GM12878 (cell line): ENCODE measurements at regions not wholly inside any gene's neighbourhood (a gene's known extent, or its start where the extent isn't known, plus 50 kb on each side); places are given as distances from the start of the nearest gene placed in this dataset.

Source experiments
- ATAC-seq: fragments of 200-7000 bp; cut with Tn5 transposase; 3 replicates; pipeline ENCODE4 v1.9.1; 2020; ENCODE audit warnings: mild to moderate bottlenecking, moderate library complexity
- BruUV-seq: library from RNA; stranded (reverse); fragments of 400-500 nt; replicated peaks from 2 replicates; lab custom pipeline; 2021; lab: Mats Ljungman, UMichigan
- CTCF ChIA-PET: fragments of 300-600 bp; sonication (Branson Sonifier 250); formaldehyde crosslinking; extraction: SDS; loops from one replicate; lab custom pipeline; 2021; ENCODE audit warnings: inconsistent platforms; lab: Yijun Ruan, JAX
- POLR2A ChIA-PET: fragments of 350-600 bp; formaldehyde crosslinking; extraction: SDS; loops from one replicate; lab custom pipeline; 2021; ENCODE audit warnings: inconsistent platforms; lab: Charles Lee
- RAD21 ChIA-PET: fragments of 300-600 bp; sonication (Branson Sonifier 250); formaldehyde crosslinking; loops from one replicate; lab custom pipeline; 2023; ENCODE audit warnings: antibody characterized with exemption; ENCODE audit not compliant: unreplicated experiment; lab: Charles Lee
- SMC1A ChIA-PET: fragments of 300-600 bp; sonication (Branson Sonifier 250); formaldehyde crosslinking; loops from one replicate; lab custom pipeline; 2023; ENCODE audit not compliant: unreplicated experiment, uncharacterized antibody; lab: Charles Lee
- DNase-seq: peaks from one replicate; pipeline ENCODE4 v3.0.0-alpha.2; 2011; ENCODE audit warnings: low read depth, low spot score
- FAIRE-seq: peaks from 3 replicates; lab custom pipeline; 2011; peaks lifted over from hg19 to GRCh38; lab: Jason Lieb, UNC
- H2AFZ ChIP-seq: 2 replicates; pipeline ENCODE4 v1.6.0; 2011; ENCODE audit warnings: low read depth, low read length, control low read depth; ENCODE audit not compliant: control insufficient read depth
- H3K27ac ChIP-seq: 2 replicates; pipeline ENCODE4 v1.5.1; 2011; ENCODE audit warnings: control low read depth; ENCODE audit not compliant: control insufficient read depth, insufficient read depth
- H3K27me3 ChIP-seq, 2 experiments: replicated peaks in 1 of 2; 2 replicates each; pipeline versions ENCODE4 v1.6.0 to v1.6.1; 2011; ENCODE audit warnings: low read length in 1 of 2; ENCODE audit not compliant: control insufficient read depth in 2 of 2, insufficient read depth in 2 of 2
- H3K36me3 ChIP-seq, 2 experiments: 2 replicates each; pipeline ENCODE4 v1.5.1; 2011; ENCODE audit warnings: low read length in 1 of 2; ENCODE audit not compliant: control insufficient read depth in 2 of 2, insufficient read depth in 2 of 2
- H3K4me1 ChIP-seq: 2 replicates; pipeline ENCODE4 v1.6.1; 2011; ENCODE audit warnings: mild to moderate bottlenecking, low read length, moderate library complexity, mixed read lengths; ENCODE audit not compliant: control insufficient read depth, insufficient read depth
- H3K4me2 ChIP-seq: 2 replicates; pipeline ENCODE4 v1.6.0; 2011; ENCODE audit warnings: control low read depth; ENCODE audit not compliant: control insufficient read depth, insufficient read depth
- H3K4me3 ChIP-seq: fragments of 200-600 bp; sonication (generic); 2 replicates; pipeline ENCODE4 v1.5.1; 2016
- H3K79me2 ChIP-seq: 2 replicates; pipeline ENCODE4 v1.6.0; 2011; ENCODE audit warnings: low read length; ENCODE audit not compliant: control insufficient read depth, insufficient read depth
- H3K9ac ChIP-seq: 2 replicates; pipeline ENCODE4 v1.8.0; 2011; ENCODE audit warnings: low read length, control low read depth, mixed read lengths; ENCODE audit not compliant: control insufficient read depth, insufficient read depth
- H3K9me3 ChIP-seq: replicated peaks from 3 replicates; pipeline ENCODE4 v1.5.1; 2011; ENCODE audit warnings: mild to moderate bottlenecking, low read length; ENCODE audit not compliant: control insufficient read depth, insufficient read depth
- H4K20me1 ChIP-seq: 2 replicates; pipeline ENCODE4 v1.6.0; 2011; ENCODE audit not compliant: control insufficient read depth, insufficient read depth
- BCL11A ChIP-seq: IDR thresholded peaks from 2 replicates; pipeline ENCODE4 v1.6.1; 2011; ENCODE audit warnings: low read depth, low read length
- CTCF ChIP-seq, 3 experiments: IDR thresholded peaks in 2 of 3; conservative IDR thresholded peaks in 1 of 3; 2 replicates each; pipeline ENCODE4 v1.5.1; 2011; ENCODE audit warnings: low read depth in 3 of 3, low read length in 3 of 3, mild to moderate bottlenecking in 3 of 3, control low read depth in 2 of 3, moderate library complexity in 2 of 3, inconsistent platforms in 1 of 3, mixed read lengths in 1 of 3; ENCODE audit not compliant: control insufficient read depth in 2 of 3, insufficient read depth in 1 of 3; ENCODE audit errors: extremely low read depth in 1 of 3
- DPF2 ChIP-seq: fragments of 450-650 bp; IDR thresholded peaks from 2 replicates; pipeline ENCODE4 v1.6.1; 2017; ENCODE audit warnings: mild to moderate bottlenecking
- E4F1 ChIP-seq: fragments of 450-650 bp; IDR thresholded peaks from 2 replicates; pipeline ENCODE4 v1.6.1; 2018; ENCODE audit warnings: borderline replicate concordance, mild to moderate bottlenecking; ENCODE audit not compliant: partially characterized antibody
- KAT2A ChIP-seq: conservative IDR thresholded peaks from 2 replicates; pipeline ENCODE4 v1.6.1; 2011; ENCODE audit warnings: low read depth, low read length; ENCODE audit not compliant: control insufficient read depth
- RAD21 ChIP-seq: IDR thresholded peaks from 2 replicates; pipeline ENCODE4 v1.6.1; 2011; ENCODE audit warnings: mild to moderate bottlenecking, low read depth, low read length, moderate library complexity; ENCODE audit not compliant: insufficient read depth
- SMAD5 ChIP-seq: IDR thresholded peaks from 2 replicates; pipeline ENCODE4 v1.6.1; 2016; ENCODE audit warnings: antibody characterized with exemption, low read depth
- SMC3 ChIP-seq: IDR thresholded peaks from 2 replicates; pipeline ENCODE4 v1.6.1; 2011; ENCODE audit warnings: low read length, improper control_type of control experiment, borderline replicate concordance
- SREBF2 ChIP-seq: IDR thresholded peaks from 2 replicates; pipeline ENCODE4 v1.6.1; 2012; ENCODE audit warnings: mild to moderate bottlenecking, low read length
- YY1 ChIP-seq: IDR thresholded peaks from 2 replicates; pipeline ENCODE4 v1.6.1; 2011; ENCODE audit warnings: low read depth, mild to moderate bottlenecking, low read length
- ZNF384 ChIP-seq: IDR thresholded peaks from 2 replicates; pipeline ENCODE4 v1.6.1; 2012; ENCODE audit warnings: low read depth, mild to moderate bottlenecking, low read length, improper control_type of control experiment, borderline replicate concordance
- WGBS: methylation state at CpG from one replicate; pipeline ENCODE4 v1.1.6; 2016; ENCODE audit warnings: low lambda C conversion rate; ENCODE audit not compliant: insufficient replicate concordance, insufficient coverage; ENCODE audit errors: missing lambda C conversion rate; 5-methylcytosine and 5-hydroxymethylcytosine counted together
- in situ Hi-C: fragments of 300-500 bp; cut with MboI; formaldehyde crosslinking; loops from 9 replicates; pipeline ENCODE4 v1.14.3; 2018; ENCODE audit warnings: mixed read lengths
- intact Hi-C: fragments of 100-400 bp; cut with micrococcal nuclease; formaldehyde crosslinking; loops from one replicate; pipeline ENCODE4 v1.14.2; 2022; ENCODE audit not compliant: unreplicated experiment
- TF ChIP-seq, protein P1 (sequence below): IDR thresholded peaks from 2 replicates; pipeline ENCODE4 v1.6.1; 2012; ENCODE audit warnings: low read length, inconsistent platforms
- TF ChIP-seq, protein P2 (sequence below): fragments of 450-650 bp; IDR thresholded peaks from 2 replicates; pipeline ENCODE4 v1.6.1; 2017; ENCODE audit warnings: antibody characterized with exemption, mild to moderate bottlenecking, moderate library complexity

DNA sequence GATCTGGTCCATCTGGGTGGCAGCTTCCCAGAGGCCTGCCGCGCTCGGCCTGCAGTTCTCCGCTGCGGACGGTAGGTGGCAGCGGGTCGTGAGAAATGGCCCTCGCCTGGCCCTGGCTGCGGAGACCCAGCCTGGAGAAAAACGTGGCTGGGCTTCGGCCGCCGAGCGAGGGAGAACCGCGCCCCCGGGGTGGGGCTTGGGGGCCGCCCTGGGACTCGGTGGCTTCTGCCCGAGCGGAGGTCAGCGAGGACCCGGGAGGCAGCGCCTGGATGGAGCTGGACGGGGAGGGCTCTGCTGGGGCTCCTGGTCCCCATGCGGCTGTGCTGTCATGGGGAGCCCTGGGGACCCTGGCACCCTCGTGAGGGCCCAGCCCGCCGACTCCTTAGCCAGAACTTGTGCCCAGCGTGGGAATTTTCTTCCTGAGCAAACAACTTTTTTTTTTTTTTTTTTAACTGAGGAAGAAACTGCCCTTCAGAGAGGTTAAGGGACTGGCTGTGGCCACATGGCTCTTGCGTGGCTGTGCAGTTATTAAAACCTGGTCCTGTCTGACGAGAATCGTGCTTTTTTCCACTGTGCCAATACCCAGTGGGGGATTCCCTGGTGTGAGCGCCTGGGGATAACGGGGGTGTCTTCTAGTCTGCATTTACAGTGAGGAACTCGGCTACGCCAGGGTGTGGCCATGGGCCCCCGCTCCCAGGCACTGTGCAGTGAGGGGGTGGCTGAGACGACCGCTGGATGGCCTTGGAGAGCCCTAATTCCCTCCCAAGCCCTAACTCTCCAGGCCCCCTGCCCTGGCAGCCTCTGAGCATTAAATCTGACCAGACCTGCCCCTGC is 535.6 kb downstream of the INSC start (continued):
- TF ChIP-seq, protein P1, sequence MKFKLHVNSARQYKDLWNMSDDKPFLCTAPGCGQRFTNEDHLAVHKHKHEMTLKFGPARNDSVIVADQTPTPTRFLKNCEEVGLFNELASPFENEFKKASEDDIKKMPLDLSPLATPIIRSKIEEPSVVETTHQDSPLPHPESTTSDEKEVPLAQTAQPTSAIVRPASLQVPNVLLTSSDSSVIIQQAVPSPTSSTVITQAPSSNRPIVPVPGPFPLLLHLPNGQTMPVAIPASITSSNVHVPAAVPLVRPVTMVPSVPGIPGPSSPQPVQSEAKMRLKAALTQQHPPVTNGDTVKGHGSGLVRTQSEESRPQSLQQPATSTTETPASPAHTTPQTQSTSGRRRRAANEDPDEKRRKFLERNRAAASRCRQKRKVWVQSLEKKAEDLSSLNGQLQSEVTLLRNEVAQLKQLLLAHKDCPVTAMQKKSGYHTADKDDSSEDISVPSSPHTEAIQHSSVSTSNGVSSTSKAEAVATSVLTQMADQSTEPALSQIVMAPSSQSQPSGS, result no peak
- peak; percentile 92 to 98 (median 94) for TF ChIP-seq CTCF (IDR thresholded peaks at IDR 0.05 in 2 of 3, conservative IDR thresholded peaks at IDR 0.05 in 1 of 3; ENCODE audit: control insufficient read depth in 2 of 3, extremely low read depth in 1 of 3, insufficient read depth in 1 of 3, low read depth in 3 of 3, low read length in 3 of 3)
- TF ChIP-seq DPF2, result peak; percentile 90
- TF ChIP-seq YY1, result peak; percentile 75

DNA sequence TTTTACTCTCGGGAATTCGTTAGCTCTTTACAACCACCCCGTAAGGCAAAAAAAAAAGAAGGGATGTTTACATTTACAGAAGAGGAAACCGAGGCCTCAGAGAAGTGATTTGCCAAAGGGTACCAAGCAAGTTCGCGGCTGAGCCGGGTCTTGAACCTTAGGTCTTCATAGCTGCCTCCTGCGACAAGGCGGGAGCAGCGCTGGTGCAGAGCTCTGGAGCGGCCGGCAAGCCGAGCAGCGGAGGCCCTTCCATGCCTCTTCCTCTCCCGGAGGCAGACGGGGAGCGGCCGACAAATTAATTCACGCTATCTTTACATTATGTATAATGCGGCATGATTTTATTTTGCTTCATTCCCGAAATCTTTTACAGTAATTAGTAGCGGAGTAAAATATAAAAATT is 536.3 kb downstream of the INSC start:
- intact Hi-C loops (loop anchor here (2.0 kb wide), 2 partner anchors 324 to 962 kb away; no protein-coding TSS in a partner anchor), in situ Hi-C loops (no loop called here)
- Histone ChIP-seq H3K27me3 (peaks cover 3 to 4% of the 10 kb centered on the region in 2 experiments; a peak in 2 of 4 replicates), H3K4me1 (no peaks in the 10 kb centered on the region; the same call in 1 of the 2 replicates), H3K27ac (no peak overlapping the region), H3K9me3 (no peaks in the 10 kb centered on the region), H4K20me1 (no peaks in the 10 kb centered on the region), H3K9ac (no peak overlapping the region), H3K36me3 (no peaks in the 10 kb centered on the region), H2AFZ (no peak overlapping the region), H3K79me2 (no peaks in the 10 kb centered on the region), H3K4me3 (no peak overlapping the region), H3K4me2 (no peak overlapping the region)
- ChIA-PET POLR2A (interaction anchor here (0.6 kb wide), 1 partner anchor 193 kb away, joined by 3 read pairs; no protein-coding TSS in a partner anchor), RAD21 (interaction anchor here (1.9 kb wide), 1 partner anchor 337 kb away, joined by 7 read pairs; no protein-coding TSS in a partner anchor), SMC1A (no interaction called here), CTCF (interaction anchor here (1.2 to 1.7 kb wide), 3 partner anchors 272 to 963 kb away, joined by 3 to 4 read pairs (median 3); no protein-coding TSS in a partner anchor)
- no peak for FAIRE-seq
- WGBS, result 52% methylated on average over 22 of the region's 22 CpGs
- no peak for ATAC-seq
- no peak for DNase-seq
- no TSS peak for BruUV-seq
- TF ChIP-seq, protein P2, sequence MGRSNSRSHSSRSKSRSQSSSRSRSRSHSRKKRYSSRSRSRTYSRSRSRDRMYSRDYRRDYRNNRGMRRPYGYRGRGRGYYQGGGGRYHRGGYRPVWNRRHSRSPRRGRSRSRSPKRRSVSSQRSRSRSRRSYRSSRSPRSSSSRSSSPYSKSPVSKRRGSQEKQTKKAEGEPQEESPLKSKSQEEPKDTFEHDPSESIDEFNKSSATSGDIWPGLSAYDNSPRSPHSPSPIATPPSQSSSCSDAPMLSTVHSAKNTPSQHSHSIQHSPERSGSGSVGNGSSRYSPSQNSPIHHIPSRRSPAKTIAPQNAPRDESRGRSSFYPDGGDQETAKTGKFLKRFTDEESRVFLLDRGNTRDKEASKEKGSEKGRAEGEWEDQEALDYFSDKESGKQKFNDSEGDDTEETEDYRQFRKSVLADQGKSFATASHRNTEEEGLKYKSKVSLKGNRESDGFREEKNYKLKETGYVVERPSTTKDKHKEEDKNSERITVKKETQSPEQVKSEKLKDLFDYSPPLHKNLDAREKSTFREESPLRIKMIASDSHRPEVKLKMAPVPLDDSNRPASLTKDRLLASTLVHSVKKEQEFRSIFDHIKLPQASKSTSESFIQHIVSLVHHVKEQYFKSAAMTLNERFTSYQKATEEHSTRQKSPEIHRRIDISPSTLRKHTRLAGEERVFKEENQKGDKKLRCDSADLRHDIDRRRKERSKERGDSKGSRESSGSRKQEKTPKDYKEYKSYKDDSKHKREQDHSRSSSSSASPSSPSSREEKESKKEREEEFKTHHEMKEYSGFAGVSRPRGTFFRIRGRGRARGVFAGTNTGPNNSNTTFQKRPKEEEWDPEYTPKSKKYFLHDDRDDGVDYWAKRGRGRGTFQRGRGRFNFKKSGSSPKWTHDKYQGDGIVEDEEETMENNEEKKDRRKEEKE, result no peak
- TF ChIP-seq ZNF384 (no peak), E4F1 (no peak), SMC3 (no peak), BCL11A (no peak), SREBF2 (no peak), SMAD5 (no peak), KAT2A (no peak), RAD21 (no peak)
